ENCODE measurements at regions not wholly inside any gene's neighbourhood (a gene's known extent, or its start where the extent isn't known, plus 50 kb on each side); places are given as distances from the start of the nearest gene placed in this dataset.

DNA sequence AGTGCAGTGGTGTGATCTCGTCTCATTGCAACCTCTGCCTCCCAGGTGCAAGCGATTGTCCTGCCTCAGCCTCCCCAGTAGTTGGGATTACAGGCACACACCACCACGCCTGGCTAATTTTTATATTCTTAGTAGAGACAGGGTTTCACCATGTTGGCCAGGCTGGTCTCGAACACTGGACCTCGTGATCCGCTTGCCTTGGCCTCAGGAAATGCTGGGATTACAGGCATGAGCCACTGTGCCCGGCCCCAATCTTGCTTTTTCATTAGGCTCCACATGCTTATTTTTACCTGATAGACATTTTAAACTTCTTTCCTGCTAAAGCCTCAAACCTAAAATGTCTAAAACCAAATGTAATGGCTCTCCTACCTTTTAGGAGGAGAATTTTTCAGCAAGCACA, 817.0 kb upstream of the NECTIN3 start:
- intact Hi-C loops (cut with DNase I): no loop called here
- Histone ChIP-seq H3K4me1 (peaks cover 0 to 4% of the 10 kb centered on the region in 2 donors), H3K27me3 (no peaks in the 10 kb centered on the region), H3K4me3 (replicated peaks in 1 of 3) (no peak overlapping the region), H3K36me3 (no peaks in the 10 kb centered on the region), H3K9me3 (no peaks in the 10 kb centered on the region), H3K27ac (no peak overlapping the region)
- DNase-seq: no peak
- TF ChIP-seq POLR2A (IDR thresholded peaks at IDR 0.05): no peak
- no peak for TF ChIP-seq CTCF (IDR thresholded peaks at IDR 0.05)
- whole genome bisulfite sequencing, 2 donors: 93 to 97% methylated on average over 7 of the region's 7 CpGs

DNA sequence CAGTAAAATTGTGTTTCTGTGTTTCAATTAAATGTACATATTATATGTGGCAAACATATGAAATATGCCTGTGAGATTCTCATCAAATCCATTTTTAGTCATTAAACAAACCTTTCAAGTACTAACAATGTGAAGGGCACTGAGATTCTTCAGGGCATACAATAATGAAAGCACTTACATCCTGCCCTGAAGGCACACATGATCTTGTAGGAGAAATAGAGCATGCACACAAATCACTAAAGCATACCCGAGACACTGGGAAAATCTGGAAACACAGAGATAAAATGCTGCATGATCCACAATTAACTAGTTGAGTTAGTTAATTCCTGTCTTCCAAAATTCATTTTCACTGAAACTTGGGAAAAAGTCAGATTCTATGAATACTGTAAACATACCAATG, 810.5 kb upstream of the NECTIN3 start:
- Histone ChIP-seq H3K4me3 (replicated peaks in 1 of 3) (no peak overlapping the region), H3K36me3 (no peaks in the 10 kb centered on the region), H3K27ac (peak overlapping the region in 1 of 3 donors; percentile 36), H3K4me1 (peaks cover 12 to 24% of the 10 kb centered on the region in 2 donors), H3K27me3 (no peaks in the 10 kb centered on the region), H3K9me3 (no peaks in the 10 kb centered on the region)
- WGBS, 2 donors: 18 to 23% methylated on average over 1 of the region's 1 CpG
- TF ChIP-seq CTCF (IDR thresholded peaks at IDR 0.05) (no peak), POLR2A (IDR thresholded peaks at IDR 0.05) (no peak)
- intact Hi-C loops (cut with DNase I): no loop called here
- DNase-seq: no peak

GRCh38 chr3:110262896-110263295, 808.7 kb upstream of the NECTIN3 start:
- WGBS, 2 donors: 71 to 84% methylated on average over 4 of the region's 4 CpGs
- H3K4me1 ChIP-seq: peaks cover 16 to 25% of the 10 kb centered on the region in 2 donors
- intact Hi-C loops (cut with DNase I): no loop called here

GRCh38 chr3:110265302-110265701, 806.3 kb upstream of the NECTIN3 start:
- peaks cover 16 to 18% of the 10 kb centered on the region in 2 donors for H3K4me1 ChIP-seq
- H3K27ac ChIP-seq: peak overlapping the region in 1 of 3 donors; percentile 24
- no peak overlapping the region for H3K4me3 ChIP-seq (replicated peaks in 1 of 3)
- H3K27me3 ChIP-seq: no peaks in the 10 kb centered on the region
- DNase-seq: no peak
- intact Hi-C loops (cut with DNase I): no loop called here
- H3K9me3 ChIP-seq: no peaks in the 10 kb centered on the region
- WGBS, 2 donors: 55 to 71% methylated on average over 1 of the region's 1 CpG
- no peaks in the 10 kb centered on the region for H3K36me3 ChIP-seq
- TF ChIP-seq POLR2A (IDR thresholded peaks at IDR 0.05) (no peak), CTCF (IDR thresholded peaks at IDR 0.05) (no peak)

More at GRCh38 chr3:110262896-110263295, 808.7 kb upstream of the NECTIN3 start:
- DNase-seq: no peak
- no peak overlapping the region for H3K4me3 ChIP-seq (replicated peaks in 1 of 3)
- H3K9me3 ChIP-seq: no peaks in the 10 kb centered on the region
- H3K27ac ChIP-seq: no peak overlapping the region
- TF ChIP-seq CTCF (IDR thresholded peaks at IDR 0.05): no peak
- no peak for TF ChIP-seq POLR2A (IDR thresholded peaks at IDR 0.05)
- H3K27me3 ChIP-seq: no peaks in the 10 kb centered on the region
- H3K36me3 ChIP-seq: no peaks in the 10 kb centered on the region

DNA sequence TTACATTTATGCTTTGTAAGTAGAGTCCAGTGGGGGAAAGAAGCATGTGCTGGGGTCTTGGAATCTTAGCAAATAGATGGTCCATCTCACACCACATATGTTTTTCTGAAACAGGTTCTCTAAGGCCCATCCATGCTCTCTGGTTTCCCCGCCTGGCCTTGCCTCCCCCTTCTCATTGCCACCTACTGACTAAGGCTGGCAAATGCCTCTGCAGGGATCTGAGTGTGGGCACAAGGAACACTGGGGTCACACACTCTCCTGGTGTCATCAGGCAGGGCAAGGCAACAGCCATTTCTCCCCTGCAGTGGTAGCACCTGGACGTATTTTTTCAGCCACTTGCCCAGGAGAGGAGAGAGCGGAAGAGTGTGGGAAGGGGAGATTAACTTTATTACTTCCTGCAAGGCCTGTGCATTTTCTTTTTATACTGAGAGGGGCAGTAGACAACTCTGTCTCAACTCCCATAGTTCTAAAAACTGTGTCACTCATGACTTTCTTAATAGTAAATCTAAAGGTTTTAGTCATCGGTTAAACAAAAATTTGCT, 804.2 kb upstream of the NECTIN3 start:
- intact Hi-C loops (cut with DNase I): no loop called here
- no peak overlapping the region for H3K27ac ChIP-seq
- no peak for TF ChIP-seq CTCF (IDR thresholded peaks at IDR 0.05)
- no peak for TF ChIP-seq POLR2A (IDR thresholded peaks at IDR 0.05)
- peaks cover 15 to 16% of the 10 kb centered on the region in 2 donors for H3K4me1 ChIP-seq
- H3K36me3 ChIP-seq: no peaks in the 10 kb centered on the region
- H3K4me3 ChIP-seq (replicated peaks in 1 of 3): no peak overlapping the region
- no peaks in the 10 kb centered on the region for H3K9me3 ChIP-seq
- WGBS, 2 donors: 93 to 97% methylated on average over 4 of the region's 4 CpGs
- DNase-seq: no peak
- H3K27me3 ChIP-seq: no peaks in the 10 kb centered on the region
